Activated CD4-positive, CD25-positive, alpha-beta regulatory T cell treated with anti-CD3 and anti-CD28 coated beads, Interleukin-2, amount 50 U/mL, for 16 hours (primary cell): ENCODE measurements at regions not wholly inside any gene's neighbourhood (a gene's known extent, or its start where the extent isn't known, plus 50 kb on each side); places are given as distances from the start of the nearest gene placed in this dataset.
"Not testable (repeated sequence)": the region's sequence is repeated elsewhere in the genome, so short reads cannot be mapped to it uniquely, and the experiment has no call there.

ENCODE experiments used
- DNase-seq: peaks from one replicate; pipeline ENCODE4 v3.0.0-alpha.2; 2020; ENCODE audit warnings: low read depth, low spot score

DNA sequence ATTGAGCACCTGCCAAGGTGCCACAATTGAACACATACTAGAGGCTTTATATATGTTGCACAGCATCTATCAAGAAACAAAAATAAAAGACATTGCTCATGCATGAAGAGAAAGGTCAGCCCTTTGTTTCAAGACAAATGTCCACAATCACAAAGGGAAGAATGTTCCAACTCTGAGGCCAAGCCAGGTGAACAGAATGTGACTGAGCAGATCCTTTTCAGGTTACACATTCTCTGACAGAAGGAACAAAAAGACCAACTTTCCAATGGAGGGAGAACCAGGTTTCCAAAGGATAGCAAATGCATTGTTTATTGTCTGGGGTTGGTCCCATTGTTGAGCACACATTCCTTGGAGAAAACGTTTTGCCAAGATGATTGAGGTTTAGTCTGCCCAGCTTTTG, 50.2 kb upstream of the FAM174B start:
- DNase-seq = no peak

- DNase-seq = no peak
Observed at GRCh38 chr15:92706201-92706600, 50.6 kb upstream of the FAM174B start.

DNA sequence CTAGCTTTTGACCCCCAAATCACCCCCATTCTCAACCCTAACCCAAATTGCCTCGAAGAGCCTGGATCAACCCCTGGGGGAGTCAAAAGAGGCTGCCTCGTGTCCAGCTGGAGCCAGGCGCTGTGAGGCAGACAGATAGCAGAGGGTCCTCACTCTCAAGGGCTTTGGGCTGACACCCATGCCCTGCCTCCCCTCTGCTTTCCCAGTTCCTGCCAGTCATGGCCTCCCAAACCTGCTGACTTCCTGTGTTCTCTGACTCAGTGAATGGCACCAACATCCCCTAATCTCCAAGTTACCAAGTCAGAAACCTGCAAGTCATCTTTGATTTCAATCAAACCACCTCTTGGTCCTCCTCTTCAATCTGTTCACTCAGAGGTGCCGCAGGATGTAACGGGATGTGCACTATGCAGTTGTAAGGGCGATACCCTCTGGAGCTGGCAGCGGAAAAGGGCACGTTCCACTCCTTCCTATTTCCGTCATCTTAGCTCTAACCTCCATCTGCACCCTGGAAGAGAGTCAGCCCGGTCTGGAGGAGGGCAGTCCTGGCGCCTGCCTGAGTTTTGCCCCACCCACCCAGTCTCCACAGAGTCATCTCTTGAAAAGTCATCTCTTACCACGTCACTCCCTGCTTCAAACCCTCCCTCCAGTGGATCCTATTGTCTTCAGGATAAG, 52.4 kb upstream of the FAM174B start:
- DNase-seq = no peak

- DNase-seq = no peak
Observed at GRCh38 chr15:92708635-92709034, 53.1 kb upstream of the FAM174B start.

DNA sequence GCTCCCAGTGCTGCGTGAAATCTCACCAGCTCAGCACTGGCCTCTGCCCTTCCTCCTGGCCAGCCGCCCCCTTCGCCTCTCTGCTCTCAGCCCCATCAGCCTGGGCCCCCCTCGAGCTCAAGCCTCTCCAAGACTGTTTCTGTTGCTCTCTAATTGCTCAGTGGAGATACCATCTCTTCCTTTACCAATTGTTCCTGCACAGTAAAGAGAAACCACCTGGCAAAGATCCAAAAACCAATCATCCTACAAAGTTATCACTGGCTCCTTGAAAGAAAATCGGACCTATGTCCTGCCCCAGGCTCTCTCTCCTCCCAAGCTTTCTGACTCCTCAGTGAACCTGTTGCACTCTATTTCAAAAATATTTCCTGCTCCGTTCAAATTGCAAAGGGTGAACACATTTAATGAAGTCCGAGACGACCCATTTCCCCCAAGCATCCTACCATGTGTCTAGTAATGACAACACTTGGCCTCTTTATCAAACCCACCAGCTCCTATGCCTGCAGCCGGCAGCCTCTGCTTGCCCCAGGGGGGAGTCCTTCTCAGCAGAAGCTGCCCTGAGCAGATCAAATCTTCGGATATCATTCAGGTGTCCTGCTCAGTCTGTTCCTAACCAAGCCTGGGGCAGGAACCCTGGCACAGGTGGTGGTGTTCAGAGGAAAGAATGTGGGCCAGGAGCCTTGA, 53.7 kb upstream of the FAM174B start:
- no peak for DNase-seq

DNA sequence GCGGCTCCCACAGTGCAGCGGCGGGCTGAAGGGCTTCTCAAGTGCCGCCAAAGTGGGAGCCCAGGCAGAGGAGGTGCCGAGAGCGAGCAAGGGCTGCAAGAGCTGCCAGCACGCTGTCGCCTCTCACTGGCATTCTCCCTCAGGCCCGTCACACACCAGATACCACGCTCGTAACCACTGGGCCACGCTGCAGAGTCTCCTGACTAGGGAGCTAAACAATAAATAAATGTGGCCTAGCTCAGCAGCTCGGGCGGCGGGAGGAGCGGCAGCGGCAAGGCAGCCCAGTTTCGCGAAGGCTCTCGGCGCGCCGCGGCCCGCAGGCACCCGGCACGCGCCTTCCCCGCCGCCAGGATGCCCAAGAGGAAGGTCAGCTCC, 55.9 kb upstream of the FAM174B start:
- no peak for DNase-seq

GRCh38 chr15:92714077-92714476, 58.5 kb upstream of the FAM174B start:
- DNase-seq = no peak

DNA sequence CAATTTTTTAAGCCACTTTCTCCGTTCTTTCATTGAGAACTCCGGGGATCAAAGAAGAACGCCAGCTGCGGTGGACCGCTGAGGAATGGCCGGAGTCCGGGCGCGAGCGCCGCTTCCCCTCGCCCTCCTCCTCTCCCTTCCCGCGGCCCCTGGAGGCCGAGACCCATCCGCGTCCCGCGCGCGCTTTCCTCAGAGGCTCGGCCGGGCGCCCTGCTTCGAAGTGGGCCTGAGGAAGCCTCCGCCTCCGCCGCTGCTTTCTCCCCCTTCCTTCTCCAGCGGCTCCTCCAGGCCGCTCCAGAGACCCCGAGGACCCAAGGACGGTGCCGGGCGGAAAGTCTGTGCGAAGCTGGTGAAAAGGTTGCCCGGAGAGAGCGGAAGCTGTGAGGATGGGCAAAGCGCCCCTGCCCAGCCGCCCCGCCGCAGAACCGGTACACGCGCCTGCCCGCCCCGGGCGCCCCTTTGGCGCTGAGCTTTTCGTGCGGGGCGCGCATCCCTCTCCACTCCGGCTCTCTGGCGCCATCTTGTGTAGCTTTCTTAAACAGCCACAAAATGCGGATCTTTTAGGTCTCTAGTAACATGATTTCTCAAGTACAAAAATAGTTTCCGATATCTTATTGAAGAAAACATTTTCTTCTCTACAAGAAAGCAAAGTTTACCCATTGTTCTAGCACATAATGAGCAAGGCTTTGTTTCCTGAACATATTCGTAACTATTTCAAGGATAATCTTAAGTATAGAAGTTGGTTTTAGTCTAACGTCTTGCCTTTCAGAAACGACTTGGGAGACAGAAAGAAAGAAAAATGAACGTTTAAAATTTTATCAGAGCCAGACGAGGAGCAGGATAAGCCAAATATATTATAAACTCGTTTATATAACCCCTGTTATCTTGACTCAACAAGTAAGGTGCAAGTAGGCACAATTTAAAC, 59.2 kb upstream of the FAM174B start:
- peak; percentile 58 for DNase-seq

- no peak for DNase-seq
Observed at GRCh38 chr15:92715758-92716157, 60.2 kb upstream of the FAM174B start.

DNA sequence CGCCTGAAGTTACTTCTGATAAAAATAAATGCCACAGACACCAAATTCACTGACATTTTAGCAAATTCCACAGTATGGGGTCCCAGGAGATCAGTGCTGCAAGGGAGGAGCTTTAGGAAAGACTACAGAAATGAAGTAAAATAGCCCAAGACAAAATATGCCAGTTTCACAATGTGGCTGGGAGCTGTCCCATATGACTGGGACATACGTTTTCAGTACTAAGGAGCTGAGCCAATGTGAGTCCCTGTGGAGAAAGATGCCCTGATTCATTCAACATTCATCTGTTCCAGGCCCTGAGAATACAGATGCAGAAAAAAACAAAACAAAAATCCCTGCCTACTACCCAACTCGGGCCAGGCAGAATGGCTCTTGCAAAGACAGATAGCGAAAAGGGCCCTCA, 63.4 kb upstream of the FAM174B start:
- DNase-seq = no peak

- DNase-seq = no peak
Observed at GRCh38 chr15:92724144-92724543, 68.6 kb upstream of the FAM174B start.

- DNase-seq = no peak
Observed at GRCh38 chr15:92725171-92725570, 69.6 kb upstream of the FAM174B start.

- no peak for DNase-seq
Observed at GRCh38 chr15:92728266-92728665, 72.7 kb upstream of the FAM174B start.

GRCh38 chr15:92733090-92733933, 77.7 kb upstream of the FAM174B start:
- no peak for DNase-seq

DNA sequence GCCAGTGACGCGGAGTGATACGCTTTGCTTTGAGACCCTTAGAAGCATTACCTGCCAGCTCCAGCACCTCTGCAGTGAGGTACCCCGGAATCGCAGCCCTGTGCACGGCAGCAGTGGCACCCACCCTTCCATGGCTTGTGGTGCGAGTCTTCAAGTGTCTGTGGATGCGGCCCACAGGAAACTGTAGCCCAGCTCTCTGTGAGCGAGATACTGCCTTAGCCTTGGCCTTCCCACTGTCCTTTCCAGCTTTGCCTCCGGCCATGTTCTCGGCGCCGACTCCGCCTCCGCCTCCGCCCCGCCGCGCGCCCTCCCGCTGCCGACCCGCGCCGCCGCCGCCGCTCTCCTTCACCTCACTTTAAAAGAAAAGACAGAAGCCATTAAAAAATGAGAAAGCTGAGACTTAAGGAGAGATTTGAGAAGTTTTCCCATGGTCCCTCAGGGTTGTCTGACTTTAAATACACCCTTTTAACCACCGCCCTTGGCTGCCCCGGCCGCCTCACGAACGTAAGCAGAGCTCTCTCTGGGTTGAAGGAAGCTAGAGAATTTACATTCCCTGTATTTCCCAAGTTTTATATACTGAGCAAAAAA, 78.5 kb upstream of the FAM174B start:
- DNase-seq = no peak

DNA sequence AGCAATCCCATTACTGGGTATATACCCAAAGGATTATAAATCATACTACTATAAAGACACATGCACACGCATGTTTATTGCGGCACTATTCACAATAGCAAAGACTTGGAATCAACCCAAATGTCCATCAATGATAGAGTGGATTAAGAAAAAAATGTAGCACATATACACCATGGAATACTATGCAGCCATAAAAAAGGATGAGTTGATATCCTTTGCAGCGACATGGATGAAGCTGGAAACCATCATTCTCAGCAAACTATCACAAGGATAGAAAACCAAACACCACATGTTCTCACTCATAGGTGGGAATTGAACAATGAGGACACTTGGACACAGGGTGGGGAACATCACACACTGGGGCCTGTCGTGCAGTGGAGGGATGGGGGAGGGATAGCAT, 83.7 kb upstream of the FAM174B start:
- DNase-seq = not testable (repeated sequence)

DNA sequence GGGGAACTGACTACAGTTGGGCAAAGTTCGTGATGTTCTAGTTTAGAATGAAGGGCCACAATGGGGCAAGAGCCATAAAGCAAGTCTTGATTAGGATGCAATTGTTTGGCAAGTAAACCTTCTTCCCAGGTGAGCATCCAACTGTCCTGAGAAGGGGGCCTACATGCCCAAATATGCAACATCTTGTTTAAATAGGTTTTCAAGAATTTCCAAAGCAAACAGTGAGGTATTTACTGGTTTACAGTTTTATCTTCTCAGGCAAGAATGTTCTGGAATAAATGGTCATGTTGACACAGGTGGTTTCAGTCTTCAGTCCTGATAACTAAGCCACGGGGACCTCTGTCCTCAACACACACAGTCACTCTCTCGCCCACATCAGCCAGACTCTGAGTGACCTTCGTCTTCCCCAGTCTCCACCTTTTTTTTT, 90.3 kb upstream of the FAM174B start:
- no peak for DNase-seq

DNA sequence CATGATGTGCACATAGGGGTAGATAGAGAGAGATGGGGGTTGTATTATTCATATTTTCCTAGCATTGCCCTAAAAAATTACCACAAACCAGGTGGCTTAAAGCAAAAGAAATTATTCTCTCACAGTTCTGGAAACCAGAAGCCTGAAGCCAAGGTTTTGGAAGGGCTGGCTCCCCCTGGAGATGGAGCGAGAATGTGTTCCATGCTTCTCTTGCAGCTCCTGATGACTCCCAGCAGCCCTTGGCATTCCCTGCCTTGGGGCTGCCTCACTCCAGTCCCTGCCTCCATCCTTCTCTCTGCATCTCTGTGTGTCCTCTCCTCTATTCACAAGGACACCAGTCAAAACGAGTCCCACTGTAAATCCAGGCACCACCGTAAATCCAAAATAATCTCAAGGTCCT, 91.5 kb upstream of the FAM174B start:
- no peak for DNase-seq

GRCh38 chr15:92749216-92749615, 93.6 kb upstream of the FAM174B start:
- no peak for DNase-seq

DNA sequence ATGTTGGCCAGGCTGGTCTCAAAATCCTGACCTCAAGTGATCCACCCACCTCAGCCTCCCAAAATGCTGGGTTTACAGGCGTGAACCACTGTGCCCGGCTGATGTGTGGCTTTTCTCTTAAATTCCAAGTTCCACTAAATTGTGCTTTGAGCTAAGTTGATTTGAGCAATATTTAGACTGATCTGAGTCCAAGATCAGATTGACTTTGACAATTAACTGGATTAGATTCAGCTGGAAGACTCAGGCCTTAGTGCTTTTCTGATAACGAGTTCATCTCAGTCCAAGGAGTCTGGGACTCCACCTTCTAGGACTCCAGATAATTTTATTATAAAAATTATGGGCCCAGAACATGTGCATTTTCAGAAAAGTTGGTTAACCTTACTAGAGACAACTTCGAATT, 94.4 kb upstream of the FAM174B start:
- DNase-seq = no peak

DNA sequence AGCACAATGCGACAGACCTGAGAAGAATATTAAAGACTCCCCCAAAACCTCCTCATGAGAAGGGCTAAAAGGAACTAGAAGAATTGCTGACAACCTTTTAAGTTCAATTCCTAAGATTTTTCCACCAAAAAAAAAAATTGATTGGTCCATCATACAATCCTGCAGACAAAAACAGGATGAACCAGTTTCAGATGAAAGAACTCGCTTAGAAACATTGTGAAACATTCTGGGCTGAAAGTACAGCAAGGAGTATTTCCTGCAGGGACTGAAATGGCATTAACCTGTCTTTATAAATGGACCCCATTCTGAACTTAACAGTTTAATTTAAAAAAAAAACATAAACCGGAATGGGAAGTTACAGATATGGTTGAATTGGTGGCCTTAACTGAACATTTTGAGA, 96.0 kb upstream of the FAM174B start:
- no peak for DNase-seq
